ENCODE measurements at regions not wholly inside any gene's neighbourhood (a gene's known extent, or its start where the extent isn't known, plus 50 kb on each side); places are given as distances from the start of the nearest gene placed in this dataset.

GRCh38 chr18:59779979-59780378, 82.8 kb upstream of the CCBE1 start:
- Histone ChIP-seq H3K27ac (no peak overlapping the region), H3K36me3 (no peaks in the 10 kb centered on the region), H3K4me3 (no peak overlapping the region), H3K4me1 (no peaks in the 10 kb centered on the region), H3K27me3 (no peaks in the 10 kb centered on the region), H3K9me3 (no peaks in the 10 kb centered on the region)
- no peak for TF ChIP-seq EP300 (IDR thresholded peaks at IDR 0.05; ENCODE audit: low read depth)
- no peak for TF ChIP-seq POLR2AphosphoS5 (IDR thresholded peaks at IDR 0.05)
- TF ChIP-seq CTCF (IDR thresholded peaks at IDR 0.05): no peak
- TF ChIP-seq POLR2A (IDR thresholded peaks at IDR 0.05): no peak
- DNase-seq: no peak
- WGBS, 2 donors (ENCODE audit: low coverage in 1 of 2): 56 to 70% methylated on average over 2 of the region's 2 CpGs
- intact Hi-C loops (cut with DNase I; ENCODE audit: low total_unique reads) (no loop called here), in situ Hi-C loops (cut with MboI; ENCODE audit: low pct_ligation_motif_present in 1 of 4, low pct_unique_long_range_greater_than_20kb in 1 of 4, low sequenced_read_pairs in 3 of 4) (no loop called here)

GRCh38 chr18:59778434-59778833, 81.2 kb upstream of the CCBE1 start:
- H3K27me3 ChIP-seq: no peaks in the 10 kb centered on the region
- H3K4me3 ChIP-seq: no peak overlapping the region
- H3K9me3 ChIP-seq: no peaks in the 10 kb centered on the region
- H3K36me3 ChIP-seq: no peaks in the 10 kb centered on the region
- in situ Hi-C loops (cut with MboI; ENCODE audit: low pct_ligation_motif_present in 1 of 4, low pct_unique_long_range_greater_than_20kb in 1 of 4, low sequenced_read_pairs in 3 of 4) (no loop called here), intact Hi-C loops (cut with DNase I; ENCODE audit: low total_unique reads) (no loop called here)
- 75 to 86% methylated on average over 1 of the region's 1 CpG for WGBS, 2 donors (ENCODE audit: low coverage in 1 of 2)
- no peaks in the 10 kb centered on the region for H3K4me1 ChIP-seq
- no peak for DNase-seq
- TF ChIP-seq POLR2AphosphoS5 (IDR thresholded peaks at IDR 0.05) (no peak), EP300 (IDR thresholded peaks at IDR 0.05; ENCODE audit: low read depth) (no peak), POLR2A (IDR thresholded peaks at IDR 0.05) (no peak), CTCF (IDR thresholded peaks at IDR 0.05) (no peak)
- H3K27ac ChIP-seq: no peak overlapping the region

- Histone ChIP-seq H3K27ac (no peak overlapping the region), H3K9me3 (no peaks in the 10 kb centered on the region), H3K4me3 (no peak overlapping the region), H3K27me3 (no peaks in the 10 kb centered on the region), H3K4me1 (no peaks in the 10 kb centered on the region), H3K36me3 (no peaks in the 10 kb centered on the region)
- intact Hi-C loops (cut with DNase I; ENCODE audit: low total_unique reads): no loop called here
- TF ChIP-seq POLR2A (IDR thresholded peaks at IDR 0.05): no peak
- WGBS, 2 donors (ENCODE audit: low coverage in 1 of 2): 89 to 93% methylated on average over 5 of the region's 5 CpGs
- DNase-seq: no peak
- in situ Hi-C loops (cut with MboI; ENCODE audit: low pct_ligation_motif_present in 1 of 4, low pct_unique_long_range_greater_than_20kb in 1 of 4, low sequenced_read_pairs in 3 of 4): no loop called here
Observed at GRCh38 chr18:59777636-59778035, 80.4 kb upstream of the CCBE1 start.

- DNase-seq: no peak
- in situ Hi-C loops (cut with MboI; ENCODE audit: low pct_ligation_motif_present in 1 of 4, low pct_unique_long_range_greater_than_20kb in 1 of 4, low sequenced_read_pairs in 3 of 4): no loop called here
- Histone ChIP-seq H3K27me3 (no peaks in the 10 kb centered on the region), H3K4me3 (no peak overlapping the region), H3K27ac (no peak overlapping the region), H3K4me1 (no peaks in the 10 kb centered on the region), H3K36me3 (no peaks in the 10 kb centered on the region), H3K9me3 (no peaks in the 10 kb centered on the region)
- 68 to 73% methylated on average over 2 to 3 of the region's 3 CpGs for WGBS, 2 donors (ENCODE audit: low coverage in 1 of 2)
- intact Hi-C loops (cut with DNase I; ENCODE audit: low total_unique reads): no loop called here
- TF ChIP-seq EP300 (IDR thresholded peaks at IDR 0.05; ENCODE audit: low read depth) (no peak), CTCF (IDR thresholded peaks at IDR 0.05) (no peak), POLR2AphosphoS5 (IDR thresholded peaks at IDR 0.05) (no peak), POLR2A (IDR thresholded peaks at IDR 0.05) (no peak)
Observed at GRCh38 chr18:59769129-59769865, 72.1 kb upstream of the CCBE1 start.

GRCh38 chr18:59768409-59768808, 71.2 kb upstream of the CCBE1 start:
- in situ Hi-C loops (cut with MboI; ENCODE audit: low pct_ligation_motif_present in 1 of 4, low pct_unique_long_range_greater_than_20kb in 1 of 4, low sequenced_read_pairs in 3 of 4): no loop called here
- 63 to 100% methylated on average over 1 of the region's 1 CpG for WGBS, 2 donors (ENCODE audit: low coverage in 1 of 2)
- Histone ChIP-seq H3K9me3 (no peaks in the 10 kb centered on the region), H3K27ac (no peak overlapping the region), H3K36me3 (no peaks in the 10 kb centered on the region), H3K4me1 (no peaks in the 10 kb centered on the region), H3K27me3 (no peaks in the 10 kb centered on the region), H3K4me3 (no peak overlapping the region)
- no peak for TF ChIP-seq POLR2A (IDR thresholded peaks at IDR 0.05)
- TF ChIP-seq EP300 (IDR thresholded peaks at IDR 0.05; ENCODE audit: low read depth): no peak
- TF ChIP-seq CTCF (IDR thresholded peaks at IDR 0.05): no peak
- TF ChIP-seq POLR2AphosphoS5 (IDR thresholded peaks at IDR 0.05): no peak
- DNase-seq: no peak
- intact Hi-C loops (cut with DNase I; ENCODE audit: low total_unique reads): no loop called here
